DOHH2 (cell line): ENCODE measurements at regions not wholly inside any gene's neighbourhood (a gene's known extent, or its start where the extent isn't known, plus 50 kb on each side); places are given as distances from the start of the nearest gene placed in this dataset.

Source experiments
- EZH2phosphoT487 ChIP-seq: fragments of 200-600 bp; sonication (generic); IDR thresholded peaks from 2 replicates; pipeline ENCODE4 v1.6.1; 2017; ENCODE audit warnings: borderline replicate concordance, mild to moderate bottlenecking, antibody characterized with exemption, low read length, moderate library complexity, mixed read lengths
- TF ChIP-seq, protein P1 (sequence below): fragments of 200-600 bp; sonication (generic); IDR thresholded peaks from one replicate; pipeline ENCODE4 v1.5.1; 2014; ENCODE audit warnings: antibody characterized with exemption, mild to moderate bottlenecking, low read depth, low read length; ENCODE audit not compliant: poor library complexity, severe bottlenecking

DNA sequence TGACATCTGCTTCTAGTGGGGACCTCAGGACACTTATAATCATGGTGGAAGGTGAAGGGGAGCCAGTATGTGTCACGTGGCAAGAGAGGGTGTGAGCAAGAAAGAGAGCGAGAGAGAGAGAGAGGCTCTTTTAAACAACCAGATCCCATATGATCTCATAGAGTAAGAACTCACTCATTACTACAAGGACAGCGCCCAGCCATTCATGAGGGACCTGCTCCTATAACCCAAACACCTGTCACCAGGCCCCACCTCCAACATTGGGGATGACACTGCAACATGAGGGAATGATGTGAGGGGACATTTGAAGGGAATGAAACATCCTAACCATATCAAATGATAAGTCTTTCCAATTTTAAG is 427.5 kb downstream of the EFNA5 start:
- TF ChIP-seq, protein P1, sequence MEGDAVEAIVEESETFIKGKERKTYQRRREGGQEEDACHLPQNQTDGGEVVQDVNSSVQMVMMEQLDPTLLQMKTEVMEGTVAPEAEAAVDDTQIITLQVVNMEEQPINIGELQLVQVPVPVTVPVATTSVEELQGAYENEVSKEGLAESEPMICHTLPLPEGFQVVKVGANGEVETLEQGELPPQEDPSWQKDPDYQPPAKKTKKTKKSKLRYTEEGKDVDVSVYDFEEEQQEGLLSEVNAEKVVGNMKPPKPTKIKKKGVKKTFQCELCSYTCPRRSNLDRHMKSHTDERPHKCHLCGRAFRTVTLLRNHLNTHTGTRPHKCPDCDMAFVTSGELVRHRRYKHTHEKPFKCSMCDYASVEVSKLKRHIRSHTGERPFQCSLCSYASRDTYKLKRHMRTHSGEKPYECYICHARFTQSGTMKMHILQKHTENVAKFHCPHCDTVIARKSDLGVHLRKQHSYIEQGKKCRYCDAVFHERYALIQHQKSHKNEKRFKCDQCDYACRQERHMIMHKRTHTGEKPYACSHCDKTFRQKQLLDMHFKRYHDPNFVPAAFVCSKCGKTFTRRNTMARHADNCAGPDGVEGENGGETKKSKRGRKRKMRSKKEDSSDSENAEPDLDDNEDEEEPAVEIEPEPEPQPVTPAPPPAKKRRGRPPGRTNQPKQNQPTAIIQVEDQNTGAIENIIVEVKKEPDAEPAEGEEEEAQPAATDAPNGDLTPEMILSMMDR, result no peak
- TF ChIP-seq EZH2phosphoT487, result no peak
